ENCODE measurements at regions not wholly inside any gene's neighbourhood (a gene's known extent, or its start where the extent isn't known, plus 50 kb on each side); places are given as distances from the start of the nearest gene placed in this dataset.

DNA sequence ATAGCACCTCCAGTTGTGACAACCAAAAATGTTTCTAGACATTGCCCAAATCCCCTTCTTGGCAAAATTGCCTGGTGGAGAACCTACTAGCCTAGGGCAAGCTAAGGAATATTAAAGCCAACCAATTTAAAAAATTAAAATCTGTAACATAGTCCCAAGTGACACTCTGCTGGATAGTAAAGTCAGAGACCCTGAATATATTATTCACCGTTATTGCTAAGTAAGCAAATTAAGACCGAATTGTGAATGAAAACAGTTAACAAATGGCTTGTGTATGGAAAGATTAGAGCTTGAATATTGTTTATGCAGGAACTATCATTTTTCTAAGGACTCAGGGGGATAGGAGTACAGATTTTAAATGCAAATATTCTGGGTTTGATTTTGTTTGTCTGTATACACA, 208.1 kb downstream of the DMAC1 start:
- Mint-ChIP-seq H3K9me3 (ENCODE audit: unreplicated experiment) (no peaks in the 10 kb centered on the region), H3K27ac (ENCODE audit: unreplicated experiment) (no peak overlapping the region), H3K36me3 (ENCODE audit: low read depth, unreplicated experiment) (no peaks in the 10 kb centered on the region), H3K27me3 (ENCODE audit: low read depth, unreplicated experiment) (no peaks in the 10 kb centered on the region), H3K4me1 (ENCODE audit: low read depth, unreplicated experiment) (no peaks in the 10 kb centered on the region), H3K4me3 (ENCODE audit: unreplicated experiment) (no peak overlapping the region)
- no peak overlapping the region for H3K27ac ChIP-seq (ENCODE audit: low read depth, low read length)
- no peak for TF ChIP-seq EZH2 (IDR thresholded peaks at IDR 0.05; ENCODE audit: insufficient read depth, low read length)
- DNase-seq (ENCODE audit: low read depth) = no peak
- no peak overlapping the region for H3K4me3 ChIP-seq (ENCODE audit: insufficient read depth, low read depth, low read length)
- H3K79me2 ChIP-seq (ENCODE audit: insufficient read depth, low read length) = no peaks in the 10 kb centered on the region
- H3K27me3 ChIP-seq (ENCODE audit: insufficient read depth, low read length) = no peaks in the 10 kb centered on the region
- no peak for FAIRE-seq
- no peak overlapping the region for H3K4me2 ChIP-seq (ENCODE audit: low read length)
- no peaks in the 10 kb centered on the region for H3K4me1 ChIP-seq (ENCODE audit: insufficient read depth, low read length)
- H2AFZ ChIP-seq (ENCODE audit: low read depth, low read length) = no peak overlapping the region
- H3K9ac ChIP-seq (ENCODE audit: low read length) = no peak overlapping the region
- no peaks in the 10 kb centered on the region for H3K36me3 ChIP-seq (ENCODE audit: insufficient read depth, low read length)
- no peaks in the 10 kb centered on the region for H4K20me1 ChIP-seq (ENCODE audit: insufficient read depth, low read length)
- no peaks in the 10 kb centered on the region for H3K9me3 ChIP-seq (ENCODE audit: insufficient read depth, low read depth, low read length)

DNA sequence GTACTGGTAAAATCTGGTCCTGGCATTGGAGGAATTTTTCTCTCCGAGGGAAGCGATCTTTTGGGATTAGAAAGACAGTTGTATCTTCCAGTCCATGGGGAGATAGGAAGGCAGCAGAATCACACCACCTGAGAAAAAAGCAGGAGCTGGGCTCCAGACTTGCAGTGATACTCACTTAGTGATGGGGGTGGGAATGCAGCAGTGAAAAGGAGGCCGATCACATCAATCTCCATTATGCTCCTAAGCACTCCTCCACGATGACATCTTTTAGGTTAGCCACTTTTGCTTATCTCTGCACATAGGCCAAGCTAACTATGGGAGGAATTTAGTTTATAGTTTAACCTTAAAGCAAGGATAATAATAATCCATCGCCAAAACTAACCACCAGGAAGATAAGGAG, 219.0 kb downstream of the DMAC1 start:
- Histone ChIP-seq H3K4me1 (ENCODE audit: insufficient read depth, low read length) (no peaks in the 10 kb centered on the region), H3K27me3 (ENCODE audit: insufficient read depth, low read length) (no peaks in the 10 kb centered on the region), H3K4me2 (ENCODE audit: low read length) (no peak overlapping the region), H4K20me1 (ENCODE audit: insufficient read depth, low read length) (no peaks in the 10 kb centered on the region), H3K9me3 (ENCODE audit: insufficient read depth, low read depth, low read length) (no peaks in the 10 kb centered on the region), H3K4me3 (ENCODE audit: insufficient read depth, low read depth, low read length) (no peak overlapping the region), H3K9ac (ENCODE audit: low read length) (no peak overlapping the region), H3K27ac (ENCODE audit: low read depth, low read length) (no peak overlapping the region), H2AFZ (ENCODE audit: low read depth, low read length) (no peak overlapping the region), H3K79me2 (ENCODE audit: insufficient read depth, low read length) (no peaks in the 10 kb centered on the region), H3K36me3 (ENCODE audit: insufficient read depth, low read length) (no peaks in the 10 kb centered on the region)
- H3K9me3 Mint-ChIP-seq (ENCODE audit: unreplicated experiment) = no peaks in the 10 kb centered on the region
- DNase-seq (ENCODE audit: low read depth) (no peak), FAIRE-seq (no peak)
- no peak overlapping the region for H3K27ac Mint-ChIP-seq (ENCODE audit: unreplicated experiment)
- H3K4me1 Mint-ChIP-seq (ENCODE audit: low read depth, unreplicated experiment) = no peaks in the 10 kb centered on the region
- no peaks in the 10 kb centered on the region for H3K27me3 Mint-ChIP-seq (ENCODE audit: low read depth, unreplicated experiment)
- TF ChIP-seq EZH2 (IDR thresholded peaks at IDR 0.05; ENCODE audit: insufficient read depth, low read length) = no peak
- TF ChIP-seq, protein P1, sequence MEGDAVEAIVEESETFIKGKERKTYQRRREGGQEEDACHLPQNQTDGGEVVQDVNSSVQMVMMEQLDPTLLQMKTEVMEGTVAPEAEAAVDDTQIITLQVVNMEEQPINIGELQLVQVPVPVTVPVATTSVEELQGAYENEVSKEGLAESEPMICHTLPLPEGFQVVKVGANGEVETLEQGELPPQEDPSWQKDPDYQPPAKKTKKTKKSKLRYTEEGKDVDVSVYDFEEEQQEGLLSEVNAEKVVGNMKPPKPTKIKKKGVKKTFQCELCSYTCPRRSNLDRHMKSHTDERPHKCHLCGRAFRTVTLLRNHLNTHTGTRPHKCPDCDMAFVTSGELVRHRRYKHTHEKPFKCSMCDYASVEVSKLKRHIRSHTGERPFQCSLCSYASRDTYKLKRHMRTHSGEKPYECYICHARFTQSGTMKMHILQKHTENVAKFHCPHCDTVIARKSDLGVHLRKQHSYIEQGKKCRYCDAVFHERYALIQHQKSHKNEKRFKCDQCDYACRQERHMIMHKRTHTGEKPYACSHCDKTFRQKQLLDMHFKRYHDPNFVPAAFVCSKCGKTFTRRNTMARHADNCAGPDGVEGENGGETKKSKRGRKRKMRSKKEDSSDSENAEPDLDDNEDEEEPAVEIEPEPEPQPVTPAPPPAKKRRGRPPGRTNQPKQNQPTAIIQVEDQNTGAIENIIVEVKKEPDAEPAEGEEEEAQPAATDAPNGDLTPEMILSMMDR (IDR thresholded peaks at IDR 0.05; ENCODE audit: insufficient read depth, low read depth, low read length) = no peak
- H3K4me3 Mint-ChIP-seq (ENCODE audit: unreplicated experiment) = no peak overlapping the region
- H3K36me3 Mint-ChIP-seq (ENCODE audit: low read depth, unreplicated experiment) = no peaks in the 10 kb centered on the region

DNA sequence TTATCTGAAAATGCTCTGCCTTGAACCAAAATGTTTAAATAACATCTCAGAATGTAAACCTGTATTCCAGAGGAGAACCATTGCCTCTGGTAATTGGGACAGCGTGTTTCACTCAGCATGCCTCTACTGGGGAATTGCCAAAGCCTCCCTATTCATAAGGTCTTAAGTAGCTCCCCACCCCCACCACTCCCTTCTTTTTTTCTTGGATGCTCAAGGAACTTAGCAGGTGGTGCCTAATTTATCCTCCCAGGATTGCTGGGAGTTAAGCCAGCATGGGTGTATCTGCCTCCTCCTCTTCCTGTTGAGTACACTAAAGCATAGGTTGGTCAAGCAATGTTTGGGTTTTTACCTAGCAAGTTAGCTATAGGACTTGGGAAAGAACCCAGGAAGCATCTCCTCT, 220.2 kb downstream of the DMAC1 start:
- no peaks in the 10 kb centered on the region for H3K36me3 Mint-ChIP-seq (ENCODE audit: low read depth, unreplicated experiment)
- H3K79me2 ChIP-seq (ENCODE audit: insufficient read depth, low read length) = no peaks in the 10 kb centered on the region
- no peaks in the 10 kb centered on the region for H3K27me3 ChIP-seq (ENCODE audit: insufficient read depth, low read length)
- DNase-seq (ENCODE audit: low read depth) (no peak), FAIRE-seq (no peak)
- no peak overlapping the region for H3K9ac ChIP-seq (ENCODE audit: low read length)
- H3K27ac ChIP-seq (ENCODE audit: low read depth, low read length) = no peak overlapping the region
- no peak overlapping the region for H3K4me2 ChIP-seq (ENCODE audit: low read length)
- H3K27ac Mint-ChIP-seq (ENCODE audit: unreplicated experiment) = no peak overlapping the region
- H3K4me3 Mint-ChIP-seq (ENCODE audit: unreplicated experiment) = no peak overlapping the region
- H3K4me1 Mint-ChIP-seq (ENCODE audit: low read depth, unreplicated experiment) = no peaks in the 10 kb centered on the region
- no peaks in the 10 kb centered on the region for H4K20me1 ChIP-seq (ENCODE audit: insufficient read depth, low read length)
- H2AFZ ChIP-seq (ENCODE audit: low read depth, low read length) = no peak overlapping the region
- H3K4me1 ChIP-seq (ENCODE audit: insufficient read depth, low read length) = no peaks in the 10 kb centered on the region
- H3K4me3 ChIP-seq (ENCODE audit: insufficient read depth, low read depth, low read length) = no peak overlapping the region
- no peaks in the 10 kb centered on the region for H3K9me3 ChIP-seq (ENCODE audit: insufficient read depth, low read depth, low read length)
- H3K36me3 ChIP-seq (ENCODE audit: insufficient read depth, low read length) = no peaks in the 10 kb centered on the region
- no peaks in the 10 kb centered on the region for H3K9me3 Mint-ChIP-seq (ENCODE audit: unreplicated experiment)
- no peaks in the 10 kb centered on the region for H3K27me3 Mint-ChIP-seq (ENCODE audit: low read depth, unreplicated experiment)
- no peak for TF ChIP-seq EZH2 (IDR thresholded peaks at IDR 0.05; ENCODE audit: insufficient read depth, low read length)
- TF ChIP-seq, protein P1 (IDR thresholded peaks at IDR 0.05; ENCODE audit: insufficient read depth, low read depth, low read length) = no peak

Data from astrocyte (in vitro differentiated cells and primary cell).